ENCODE measurements at regions not wholly inside any gene's neighbourhood (a gene's known extent, or its start where the extent isn't known, plus 50 kb on each side); places are given as distances from the start of the nearest gene placed in this dataset.
"Not testable (repeated sequence)": the region's sequence is repeated elsewhere in the genome, so short reads cannot be mapped to it uniquely, and the experiment has no call there.

GRCh38 chr6:43939281-43940070, 169.5 kb downstream of the VEGFA start:
- in situ Hi-C loops (cut with HindIII; ENCODE audit: low sequenced_read_pairs): no loop called here

GRCh38 chr6:43938178-43939105, 168.4 kb downstream of the VEGFA start:
- in situ Hi-C loops (cut with HindIII; ENCODE audit: low sequenced_read_pairs): no loop called here

GRCh38 chr6:43937236-43938177, 167.5 kb downstream of the VEGFA start:
- in situ Hi-C loops (cut with HindIII; ENCODE audit: low sequenced_read_pairs): no loop called here

GRCh38 chr6:43936476-43936875, 166.5 kb downstream of the VEGFA start:
- in situ Hi-C loops (cut with HindIII; ENCODE audit: low sequenced_read_pairs): no loop called here

- in situ Hi-C loops (cut with HindIII; ENCODE audit: low sequenced_read_pairs): no loop called here
Observed at GRCh38 chr6:43935921-43936439, 166.0 kb downstream of the VEGFA start.

GRCh38 chr6:43934803-43935602, 165.0 kb downstream of the VEGFA start:
- in situ Hi-C loops (cut with HindIII; ENCODE audit: low sequenced_read_pairs): no loop called here

- in situ Hi-C loops (cut with HindIII; ENCODE audit: low sequenced_read_pairs): no loop called here
Observed at GRCh38 chr6:43934183-43934802, 164.3 kb downstream of the VEGFA start.

GRCh38 chr6:43933148-43933885, 163.3 kb downstream of the VEGFA start:
- in situ Hi-C loops (cut with HindIII; ENCODE audit: low sequenced_read_pairs): no loop called here

- in situ Hi-C loops (cut with HindIII; ENCODE audit: low sequenced_read_pairs): no loop called here
Observed at GRCh38 chr6:43932259-43933147, 162.5 kb downstream of the VEGFA start.

GRCh38 chr6:43931201-43931600, 161.2 kb downstream of the VEGFA start:
- in situ Hi-C loops (cut with HindIII; ENCODE audit: low sequenced_read_pairs): no loop called here

- in situ Hi-C loops (cut with HindIII; ENCODE audit: low sequenced_read_pairs): no loop called here
Observed at GRCh38 chr6:43930440-43931154, 160.6 kb downstream of the VEGFA start.

- in situ Hi-C loops (cut with HindIII; ENCODE audit: low sequenced_read_pairs): no loop called here
Observed at GRCh38 chr6:43929511-43929910, 159.5 kb downstream of the VEGFA start.

GRCh38 chr6:43927532-43928210, 157.7 kb downstream of the VEGFA start:
- in situ Hi-C loops (cut with HindIII; ENCODE audit: low sequenced_read_pairs): no loop called here

GRCh38 chr6:43926634-43927531, 156.9 kb downstream of the VEGFA start:
- in situ Hi-C loops (cut with HindIII; ENCODE audit: low sequenced_read_pairs): no loop called here

GRCh38 chr6:43925636-43926139, 155.7 kb downstream of the VEGFA start:
- in situ Hi-C loops (cut with HindIII; ENCODE audit: low sequenced_read_pairs): not testable (repeated sequence)

Data from DLD1 (cell line).